ENCODE measurements at regions not wholly inside any gene's neighbourhood (a gene's known extent, or its start where the extent isn't known, plus 50 kb on each side); places are given as distances from the start of the nearest gene placed in this dataset.
"Not testable (repeated sequence)": the region's sequence is repeated elsewhere in the genome, so short reads cannot be mapped to it uniquely, and the experiment has no call there.

DNA sequence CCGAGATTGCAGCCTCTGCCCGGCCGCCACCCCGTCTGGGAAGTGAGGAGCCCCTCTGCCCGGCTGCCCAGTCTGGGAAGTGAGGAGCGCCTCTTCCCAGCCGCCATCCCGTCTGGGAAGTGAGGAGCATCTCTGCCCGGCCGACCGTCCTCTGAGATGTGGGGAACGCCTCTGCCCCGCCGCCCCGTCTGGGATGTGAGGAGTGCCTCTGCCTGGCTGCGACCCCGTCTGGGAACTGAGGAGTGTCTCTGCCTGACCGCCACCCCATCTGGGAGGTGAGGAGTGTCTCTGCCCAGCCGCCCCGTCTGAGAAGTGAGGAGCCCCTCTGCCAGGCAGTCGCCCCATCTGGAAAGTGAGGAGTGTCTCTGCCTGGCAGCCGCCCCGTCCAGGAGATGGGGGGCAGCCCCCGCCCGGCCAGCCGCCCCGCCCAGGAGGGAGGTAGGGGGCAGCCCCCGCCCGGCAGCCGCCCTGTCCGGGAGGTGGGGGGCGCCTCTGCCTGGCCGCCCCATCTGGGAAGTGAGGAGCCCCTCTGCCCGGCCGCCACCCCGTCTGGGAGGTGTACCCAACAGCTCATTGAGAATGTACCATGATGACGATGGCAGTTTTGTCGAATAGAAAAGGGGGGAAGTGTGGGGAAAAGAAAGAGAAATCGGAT, 354.8 kb downstream of the NUP35 start:
- not testable (repeated sequence) for H3K27me3 ChIP-seq (ENCODE audit: insufficient read depth, low read length); H3K4me3 ChIP-seq (ENCODE audit: low read length); H3K36me3 ChIP-seq (ENCODE audit: insufficient read depth, low read length); H2AFZ ChIP-seq (ENCODE audit: low read depth, low read length); H3K9me3 ChIP-seq (ENCODE audit: low read length)
- H3K4me1 ChIP-seq (ENCODE audit: insufficient read depth, low read length) = peaks cover 11% of the 10 kb centered on the region

DNA sequence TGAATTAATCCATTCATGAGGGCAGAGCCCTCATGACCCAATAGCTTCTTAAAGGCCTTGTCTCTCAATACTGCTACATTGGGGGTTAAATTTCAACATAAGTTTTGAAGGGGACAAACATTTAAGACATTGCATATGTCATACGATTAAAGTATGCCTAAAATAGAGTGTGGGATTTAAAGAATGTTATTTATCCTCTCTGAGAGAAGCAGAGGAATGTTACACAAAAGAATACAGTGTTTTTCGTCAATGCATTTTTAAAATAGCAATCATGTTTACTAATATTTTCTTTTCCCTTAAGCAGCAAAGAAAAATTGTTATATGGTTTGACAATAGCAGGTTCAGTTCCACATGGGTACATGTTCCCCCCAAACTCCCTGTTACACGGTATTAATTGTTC, 363.1 kb downstream of the NUP35 start:
- no peaks in the 10 kb centered on the region for H3K9me3 ChIP-seq (ENCODE audit: low read length)
- H2AFZ ChIP-seq (ENCODE audit: low read depth, low read length) = no peak overlapping the region
- peaks cover 8% of the 10 kb centered on the region for H3K4me1 ChIP-seq (ENCODE audit: insufficient read depth, low read length)
- H3K4me3 ChIP-seq (ENCODE audit: low read length) = no peak overlapping the region
- no peaks in the 10 kb centered on the region for H3K27me3 ChIP-seq (ENCODE audit: insufficient read depth, low read length)
- no peaks in the 10 kb centered on the region for H3K36me3 ChIP-seq (ENCODE audit: insufficient read depth, low read length)

DNA sequence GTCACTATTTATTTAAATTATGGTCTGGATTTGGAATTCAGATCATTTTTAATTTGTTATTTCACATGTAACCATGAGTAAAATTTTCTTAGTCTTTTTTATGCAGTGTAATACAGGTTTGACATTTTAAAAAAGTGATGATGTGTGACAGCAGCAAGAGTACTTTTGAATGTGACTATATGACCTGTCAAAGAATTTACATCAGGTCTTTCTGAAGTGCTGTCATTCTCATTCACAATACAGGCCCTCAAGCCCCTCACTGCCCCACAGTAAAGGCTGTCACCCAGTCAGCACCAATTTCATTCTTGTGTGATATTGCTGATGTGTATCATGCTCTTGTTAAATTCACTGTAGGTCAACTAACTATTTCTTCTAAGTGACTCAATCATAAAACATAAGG, 364.2 kb downstream of the NUP35 start:
- Histone ChIP-seq H3K27me3 (ENCODE audit: insufficient read depth, low read length) (no peaks in the 10 kb centered on the region), H3K4me3 (ENCODE audit: low read length) (no peak overlapping the region), H3K4me1 (ENCODE audit: insufficient read depth, low read length) (peaks cover 8% of the 10 kb centered on the region), H3K9me3 (ENCODE audit: low read length) (no peaks in the 10 kb centered on the region), H3K36me3 (ENCODE audit: insufficient read depth, low read length) (no peaks in the 10 kb centered on the region), H2AFZ (ENCODE audit: low read depth, low read length) (no peak overlapping the region)

DNA sequence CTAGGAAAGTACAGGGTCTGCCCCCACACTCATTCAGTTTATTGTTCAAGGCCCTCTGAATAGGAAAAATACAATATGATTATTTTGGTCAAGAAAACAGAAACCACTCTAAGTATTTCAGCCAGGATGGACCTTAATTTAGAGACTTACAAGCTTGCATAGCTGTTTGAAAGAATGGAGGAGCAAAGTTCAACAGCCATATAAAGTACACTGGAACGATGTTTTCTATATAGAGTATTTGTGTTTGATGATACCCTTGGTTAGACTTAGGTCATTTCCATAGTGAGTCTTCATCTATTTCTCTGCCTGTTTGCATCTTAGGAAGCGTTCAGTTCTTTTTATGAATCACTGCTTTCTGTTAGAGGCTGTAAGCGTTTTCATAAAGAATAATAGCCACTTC, 366.2 kb downstream of the NUP35 start:
- H3K9me3 ChIP-seq (ENCODE audit: low read length) = no peaks in the 10 kb centered on the region
- no peak overlapping the region for H2AFZ ChIP-seq (ENCODE audit: low read depth, low read length)
- no peak overlapping the region for H3K4me3 ChIP-seq (ENCODE audit: low read length)
- H3K4me1 ChIP-seq (ENCODE audit: insufficient read depth, low read length) = peaks cover 8% of the 10 kb centered on the region
- H3K27me3 ChIP-seq (ENCODE audit: insufficient read depth, low read length) = no peaks in the 10 kb centered on the region
- no peaks in the 10 kb centered on the region for H3K36me3 ChIP-seq (ENCODE audit: insufficient read depth, low read length)

DNA sequence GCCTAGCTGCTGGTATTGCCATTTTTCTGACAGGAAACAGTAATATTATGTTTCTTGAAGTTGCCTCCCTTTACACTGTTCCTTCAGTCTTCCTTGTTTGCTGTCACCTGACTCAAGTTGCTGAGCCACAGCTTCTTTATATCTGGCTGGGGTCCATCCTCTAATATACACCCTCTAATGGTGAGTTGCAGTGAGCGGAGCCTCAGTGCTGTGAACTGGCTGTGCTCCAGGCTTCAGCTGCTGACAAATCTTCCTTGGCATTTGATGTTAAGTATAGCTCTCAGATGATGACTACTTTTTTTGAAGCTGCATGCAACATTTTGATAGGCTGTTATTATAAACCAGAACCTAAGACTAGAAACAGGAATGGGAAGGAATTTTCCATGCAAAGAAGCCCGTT, 366.7 kb downstream of the NUP35 start:
- Histone ChIP-seq H3K4me1 (ENCODE audit: insufficient read depth, low read length) (peaks cover 8% of the 10 kb centered on the region), H3K36me3 (ENCODE audit: insufficient read depth, low read length) (no peaks in the 10 kb centered on the region), H3K27me3 (ENCODE audit: insufficient read depth, low read length) (no peaks in the 10 kb centered on the region)

DNA sequence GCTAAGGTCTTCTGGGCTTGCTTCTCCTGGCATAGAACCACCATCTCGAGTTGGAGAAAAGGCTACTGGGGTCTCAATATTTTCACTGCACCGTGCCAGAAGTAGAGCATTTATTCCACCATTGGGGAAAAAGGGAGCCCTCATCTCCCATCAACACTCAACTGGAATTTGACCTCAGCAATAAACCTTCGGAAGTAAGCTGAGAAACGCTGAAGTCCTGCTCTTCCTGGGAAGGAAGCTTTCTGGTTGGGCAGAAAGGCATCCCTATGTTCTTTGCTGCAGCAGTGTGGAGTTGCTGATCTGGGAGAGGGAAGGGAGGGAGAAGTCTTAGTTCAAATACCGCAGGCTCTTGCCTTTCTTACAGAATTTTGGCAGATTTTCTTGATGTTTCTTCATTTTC, 368.8 kb downstream of the NUP35 start:
- H2AFZ ChIP-seq (ENCODE audit: low read depth, low read length) = no peak overlapping the region
- H3K27me3 ChIP-seq (ENCODE audit: insufficient read depth, low read length) = no peaks in the 10 kb centered on the region
- no peaks in the 10 kb centered on the region for H3K9me3 ChIP-seq (ENCODE audit: low read length)
- H3K4me3 ChIP-seq (ENCODE audit: low read length) = no peak overlapping the region
- H3K4me1 ChIP-seq (ENCODE audit: insufficient read depth, low read length) = peaks cover 8% of the 10 kb centered on the region
- no peaks in the 10 kb centered on the region for H3K36me3 ChIP-seq (ENCODE audit: insufficient read depth, low read length)

More for the DNA sequence above, 366.7 kb downstream of the NUP35 start:
- H3K4me3 ChIP-seq (ENCODE audit: low read length) = no peak overlapping the region
- no peaks in the 10 kb centered on the region for H3K9me3 ChIP-seq (ENCODE audit: low read length)
- H2AFZ ChIP-seq (ENCODE audit: low read depth, low read length) = no peak overlapping the region

DNA sequence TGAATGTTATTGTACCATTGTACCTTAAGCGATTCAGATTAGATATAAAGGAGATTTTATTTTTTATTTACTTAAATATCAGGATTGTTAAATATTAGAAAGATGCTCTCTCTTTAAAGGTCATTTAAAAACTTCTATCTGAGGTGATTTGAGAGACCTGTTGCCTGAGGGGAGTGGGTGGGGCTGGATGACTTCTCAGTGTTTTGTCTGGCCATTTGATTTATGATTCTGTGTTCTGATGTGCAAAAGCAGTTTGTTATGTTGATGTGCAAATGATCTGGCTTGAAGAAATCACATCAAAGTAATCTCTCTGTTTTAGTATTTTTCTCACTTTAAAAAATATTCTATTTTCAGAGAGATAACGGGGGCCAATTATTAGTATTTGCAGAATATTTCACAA, 370.8 kb downstream of the NUP35 start:
- peaks cover 8% of the 10 kb centered on the region for H3K4me1 ChIP-seq (ENCODE audit: insufficient read depth, low read length)
- no peaks in the 10 kb centered on the region for H3K9me3 ChIP-seq (ENCODE audit: low read length)
- no peak overlapping the region for H2AFZ ChIP-seq (ENCODE audit: low read depth, low read length)

DNA sequence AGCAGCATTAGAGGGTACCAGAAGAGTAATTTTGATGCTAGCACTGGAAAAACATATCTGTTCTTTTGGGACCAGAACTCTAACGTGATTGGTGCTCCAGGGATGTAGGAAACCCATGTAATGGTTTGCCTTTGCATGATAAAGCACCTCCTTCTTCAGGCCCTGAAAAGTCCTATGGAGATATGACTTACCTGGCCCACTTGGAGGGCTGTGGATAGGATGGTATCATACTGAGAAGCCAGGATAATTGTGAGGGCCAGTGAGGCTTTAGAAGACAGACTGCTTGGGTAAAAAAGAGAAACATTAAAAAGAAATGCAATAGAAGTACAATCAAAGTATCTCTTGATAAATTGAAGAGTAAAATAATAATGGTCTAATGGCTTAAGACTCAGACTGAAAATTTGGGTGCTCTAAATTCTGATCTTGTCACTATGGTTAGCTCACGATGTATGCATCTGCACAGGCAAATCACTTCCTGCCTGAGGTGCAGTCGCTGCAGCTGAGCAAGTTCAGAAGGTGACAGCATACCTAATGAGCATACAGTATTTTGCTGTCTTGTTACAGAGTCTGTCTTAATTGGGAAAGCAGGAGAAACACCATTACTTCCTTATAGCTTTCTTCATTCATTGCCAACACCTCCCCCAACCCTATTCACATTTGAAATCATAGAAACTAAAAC, 371.5 kb downstream of the NUP35 start:
- Histone ChIP-seq H3K4me1 (ENCODE audit: insufficient read depth, low read length) (peaks cover 1% of the 10 kb centered on the region), H3K4me3 (ENCODE audit: low read length) (no peak overlapping the region), H2AFZ (ENCODE audit: low read depth, low read length) (no peak overlapping the region), H3K9me3 (ENCODE audit: low read length) (no peaks in the 10 kb centered on the region), H3K36me3 (ENCODE audit: insufficient read depth, low read length) (no peaks in the 10 kb centered on the region), H3K27me3 (ENCODE audit: insufficient read depth, low read length) (no peaks in the 10 kb centered on the region)

More for the DNA sequence above, 370.8 kb downstream of the NUP35 start:
- H3K4me3 ChIP-seq (ENCODE audit: low read length) = no peak overlapping the region
- no peaks in the 10 kb centered on the region for H3K36me3 ChIP-seq (ENCODE audit: insufficient read depth, low read length)
- H3K27me3 ChIP-seq (ENCODE audit: insufficient read depth, low read length) = no peaks in the 10 kb centered on the region

DNA sequence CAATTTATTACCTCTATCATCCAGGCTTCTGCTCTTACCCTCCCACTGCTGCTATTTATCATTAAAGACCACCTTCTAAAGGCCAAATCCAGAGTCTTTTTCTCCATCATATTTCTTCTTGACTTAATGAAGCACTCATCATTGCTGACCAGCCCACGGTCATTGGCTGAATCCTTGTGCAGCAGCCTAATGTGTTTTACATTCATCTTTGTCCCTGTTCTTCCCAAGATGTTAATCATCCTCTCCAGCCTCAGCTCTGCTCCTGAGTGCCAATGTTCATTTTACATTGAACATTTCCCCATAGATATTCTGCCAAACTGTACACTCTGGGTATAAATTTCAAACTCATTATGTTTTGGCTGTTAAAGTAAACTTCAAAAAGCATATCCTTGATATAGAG, 373.6 kb downstream of the NUP35 start:
- Histone ChIP-seq H3K4me1 (ENCODE audit: insufficient read depth, low read length) (no peaks in the 10 kb centered on the region), H3K4me3 (ENCODE audit: low read length) (no peak overlapping the region), H3K9me3 (ENCODE audit: low read length) (no peaks in the 10 kb centered on the region), H3K36me3 (ENCODE audit: insufficient read depth, low read length) (no peaks in the 10 kb centered on the region), H3K27me3 (ENCODE audit: insufficient read depth, low read length) (no peaks in the 10 kb centered on the region), H2AFZ (ENCODE audit: low read depth, low read length) (no peak overlapping the region)

DNA sequence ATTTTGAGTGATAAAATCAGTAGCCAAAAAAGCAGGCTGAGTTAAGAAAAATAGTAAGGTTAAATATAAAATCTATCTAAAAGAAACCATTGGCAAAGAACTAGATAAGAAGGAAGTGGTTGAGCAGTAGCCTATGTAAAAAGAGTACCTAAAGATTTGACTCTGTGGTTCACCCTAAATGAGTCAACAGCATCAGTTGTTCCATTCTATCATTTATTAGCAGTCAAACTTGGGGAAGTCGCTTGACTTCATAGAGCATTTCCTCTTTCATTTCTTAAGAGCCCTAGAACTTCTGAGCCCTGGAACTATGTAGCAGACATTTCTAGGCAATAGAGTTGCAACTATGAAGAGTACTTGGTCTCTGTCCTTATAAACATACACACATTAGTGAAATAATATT, 381.7 kb downstream of the NUP35 start:
- Histone ChIP-seq H3K9me3 (ENCODE audit: low read length) (no peaks in the 10 kb centered on the region), H3K4me1 (ENCODE audit: insufficient read depth, low read length) (no peaks in the 10 kb centered on the region)

DNA sequence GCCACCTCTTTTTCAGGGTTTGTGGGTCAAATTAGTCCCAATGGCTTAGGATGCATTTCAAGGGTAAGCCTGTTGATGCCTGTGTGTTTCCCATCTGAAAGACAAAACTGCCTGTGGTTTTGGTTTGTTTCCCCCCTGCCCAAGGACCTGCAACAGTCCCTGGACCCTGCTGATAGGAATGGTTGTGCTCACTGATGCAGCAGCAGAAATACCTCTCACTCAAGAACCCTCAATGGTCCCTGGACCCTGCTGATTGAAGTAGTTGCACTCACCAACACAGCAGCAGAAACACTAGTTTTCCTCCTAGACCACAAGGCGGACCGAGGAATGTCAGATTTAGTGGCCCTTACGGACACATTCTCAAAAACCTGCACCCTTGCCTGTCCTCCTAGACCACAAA, 386.9 kb downstream of the NUP35 start:
- no peaks in the 10 kb centered on the region for H3K9me3 ChIP-seq (ENCODE audit: low read length)
- no peaks in the 10 kb centered on the region for H3K36me3 ChIP-seq (ENCODE audit: insufficient read depth, low read length)
- H3K4me1 ChIP-seq (ENCODE audit: insufficient read depth, low read length) = no peaks in the 10 kb centered on the region
- H3K27me3 ChIP-seq (ENCODE audit: insufficient read depth, low read length) = no peaks in the 10 kb centered on the region
- no peak overlapping the region for H3K4me3 ChIP-seq (ENCODE audit: low read length)
- no peak overlapping the region for H2AFZ ChIP-seq (ENCODE audit: low read depth, low read length)

More for the DNA sequence above, 381.7 kb downstream of the NUP35 start:
- Histone ChIP-seq H3K27me3 (ENCODE audit: insufficient read depth, low read length) (no peaks in the 10 kb centered on the region), H3K4me3 (ENCODE audit: low read length) (no peak overlapping the region), H3K36me3 (ENCODE audit: insufficient read depth, low read length) (no peaks in the 10 kb centered on the region), H2AFZ (ENCODE audit: low read depth, low read length) (no peak overlapping the region)

DNA sequence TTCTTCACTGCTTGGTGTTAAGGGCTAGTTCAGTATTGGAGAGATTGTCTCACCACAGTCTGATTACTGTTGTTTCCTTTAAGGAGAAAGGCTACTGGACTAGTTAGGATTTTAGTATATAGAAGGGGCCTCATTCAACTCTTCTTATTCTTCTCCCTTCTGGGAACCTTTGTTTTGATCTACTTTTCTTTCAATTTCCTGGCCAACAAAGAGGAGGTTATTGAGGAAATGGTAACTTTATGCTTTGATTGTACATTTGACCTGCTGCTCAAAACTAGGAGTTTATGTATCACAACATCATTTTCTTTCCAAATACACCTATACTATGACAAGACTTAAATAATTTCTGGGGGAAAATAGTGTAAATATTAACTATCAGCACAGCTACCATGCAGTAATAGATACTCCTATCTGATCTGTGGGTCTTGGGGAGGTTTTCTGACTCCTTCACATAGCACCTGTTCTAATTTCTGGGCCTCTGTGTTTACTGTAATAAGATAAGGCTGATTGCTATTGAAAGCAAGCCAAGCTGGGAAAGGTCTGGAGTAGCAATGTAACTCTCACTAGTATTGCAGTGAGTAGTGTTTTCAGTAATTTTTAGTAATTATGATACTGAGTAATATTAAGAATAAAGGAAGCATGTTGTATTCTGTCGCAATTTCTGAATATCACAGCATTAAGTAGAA, 395.3 kb downstream of the NUP35 start:
- Histone ChIP-seq H3K4me1 (ENCODE audit: insufficient read depth, low read length) (no peaks in the 10 kb centered on the region), H3K4me3 (ENCODE audit: low read length) (no peak overlapping the region), H3K9me3 (ENCODE audit: low read length) (no peaks in the 10 kb centered on the region), H2AFZ (ENCODE audit: low read depth, low read length) (no peak overlapping the region), H3K27me3 (ENCODE audit: insufficient read depth, low read length) (no peaks in the 10 kb centered on the region), H3K36me3 (ENCODE audit: insufficient read depth, low read length) (no peaks in the 10 kb centered on the region)

DNA sequence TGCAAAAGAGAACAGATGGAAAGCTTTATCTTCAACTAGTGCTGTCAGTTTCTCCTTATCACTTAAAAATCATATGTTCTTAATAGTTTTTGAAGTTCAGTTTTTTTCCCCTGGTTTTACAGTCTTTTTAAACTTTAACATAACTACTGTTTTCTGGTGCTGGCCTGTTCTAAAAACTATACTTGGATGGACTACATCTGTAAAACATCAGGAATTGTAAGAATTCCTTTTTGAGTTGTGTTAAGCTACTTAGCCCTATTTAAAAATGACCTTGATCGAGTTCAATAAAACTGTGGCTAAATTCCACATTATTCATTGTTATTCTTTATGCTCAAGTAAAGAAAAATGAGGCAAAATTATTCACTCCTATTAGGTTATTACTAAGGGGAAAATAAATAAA, 397.7 kb downstream of the NUP35 start:
- no peaks in the 10 kb centered on the region for H3K27me3 ChIP-seq (ENCODE audit: insufficient read depth, low read length)
- no peaks in the 10 kb centered on the region for H3K4me1 ChIP-seq (ENCODE audit: insufficient read depth, low read length)
- H3K36me3 ChIP-seq (ENCODE audit: insufficient read depth, low read length) = no peaks in the 10 kb centered on the region
- no peaks in the 10 kb centered on the region for H3K9me3 ChIP-seq (ENCODE audit: low read length)
- no peak overlapping the region for H2AFZ ChIP-seq (ENCODE audit: low read depth, low read length)
- no peak overlapping the region for H3K4me3 ChIP-seq (ENCODE audit: low read length)

All from neuron (in vitro differentiated cells).